Right atrium auricular region (tissue), 2 donors: ENCODE measurements at regions not wholly inside any gene's neighbourhood (a gene's known extent, or its start where the extent isn't known, plus 50 kb on each side); places are given as distances from the start of the nearest gene placed in this dataset.

Experiments
- DNase-seq: peaks from one replicate; pipeline ENCODE4 v3.0.0-alpha.2; 2019; ENCODE audit warnings: low spot score
- H3K27ac ChIP-seq, 2 donors: fragments of 200-600 bp; sonication (generic); 1 replicate in 1 of 2; 2 replicates in 1 of 2; pipeline ENCODE4 v1.5.1; 2016 to 2019
- H3K27me3 ChIP-seq, 2 donors: fragments of 200-600 bp; sonication (generic); one replicate each; pipeline versions ENCODE4 v1.5.1 to v1.6.0; 2017 to 2019
- H3K36me3 ChIP-seq: fragments of 200-600 bp; sonication (generic); one replicate; pipeline ENCODE4 v1.5.1; 2016
- H3K4me1 ChIP-seq, 2 donors: fragments of 200-600 bp; sonication (generic); one replicate each; pipeline versions ENCODE4 v1.5.1 to v1.6.0; 2017 to 2019
- H3K4me3 ChIP-seq, 2 donors: fragments of 200-600 bp; sonication (generic); 1 replicate in 1 of 2; 2 replicates in 1 of 2; pipeline ENCODE4 v1.5.1; 2017 to 2019; ENCODE audit warnings: mild to moderate bottlenecking in 1 of 2, moderate library complexity in 1 of 2
- H3K9me3 ChIP-seq, 2 donors: fragments of 200-600 bp; sonication (generic); one replicate each; pipeline ENCODE4 v1.5.1; 2019
- CTCF ChIP-seq, 2 donors: fragments of 200-600 bp; sonication (generic); IDR thresholded peaks; one replicate each; pipeline ENCODE4 v1.5.1; 2019; ENCODE audit warnings: antibody characterized with exemption in 2 of 2

GRCh38 chr3:156608601-156609514 lies 53.9 kb upstream of the SSR3 start:
- Histone ChIP-seq H3K4me3 (no peak overlapping the region), H3K4me1 (peaks cover 0 to 13% of the 10 kb centered on the region in 2 donors), H3K9me3 (no peaks in the 10 kb centered on the region), H3K27me3 (no peaks in the 10 kb centered on the region), H3K36me3 (no peaks in the 10 kb centered on the region), H3K27ac (no peak overlapping the region)
- TF ChIP-seq CTCF (IDR thresholded peaks at IDR 0.05), result no peak
- DNase-seq, result no peak

- Histone ChIP-seq H3K4me1 (peaks cover 0 to 13% of the 10 kb centered on the region in 2 donors), H3K9me3 (no peaks in the 10 kb centered on the region), H3K27me3 (no peaks in the 10 kb centered on the region), H3K36me3 (no peaks in the 10 kb centered on the region), H3K27ac (peak overlapping the region in 1 of 2 donors; percentile 71), H3K4me3 (peak overlapping the region in 1 of 2 donors; percentile 47)
- TF ChIP-seq CTCF (IDR thresholded peaks at IDR 0.05), result no peak
- no peak for DNase-seq
Measured at GRCh38 chr3:156606729-156607128, 51.8 kb upstream of the SSR3 start.

GRCh38 chr3:156605686-156606605 lies 51.0 kb upstream of the SSR3 start:
- DNase-seq, result peak; percentile 71

GRCh38 chr3:156604642-156605144 lies 49.8 kb upstream of the SSR3 start:
- Histone ChIP-seq H3K4me3 (no peak overlapping the region), H3K4me1 (peaks cover 0 to 13% of the 10 kb centered on the region in 2 donors), H3K27me3 (no peaks in the 10 kb centered on the region), H3K9me3 (no peaks in the 10 kb centered on the region), H3K27ac (no peak overlapping the region), H3K36me3 (no peaks in the 10 kb centered on the region)
- DNase-seq, result no peak
- TF ChIP-seq CTCF (IDR thresholded peaks at IDR 0.05), result no peak

More at GRCh38 chr3:156605686-156606605, 51.0 kb upstream of the SSR3 start:
- Histone ChIP-seq H3K27ac (peak overlapping the region; percentile 71 to 84), H3K4me3 (peak overlapping the region; percentile 34 to 47), H3K9me3 (no peaks in the 10 kb centered on the region), H3K27me3 (no peaks in the 10 kb centered on the region), H3K4me1 (peaks cover 0 to 13% of the 10 kb centered on the region in 2 donors), H3K36me3 (no peaks in the 10 kb centered on the region)
- no peak for TF ChIP-seq CTCF (IDR thresholded peaks at IDR 0.05)
